IMR-90 (cell line): ENCODE measurements at regions not wholly inside any gene's neighbourhood (a gene's known extent, or its start where the extent isn't known, plus 50 kb on each side); places are given as distances from the start of the nearest gene placed in this dataset.

ENCODE experiments used
- ATAC-seq: fragments of 200-7000 bp; cut with Tn5 transposase; 2 replicates; pipeline ENCODE4 v1.9.1; 2020; ENCODE audit warnings: low read depth, mild to moderate bottlenecking, moderate library complexity
- BruUV-seq: library from RNA; stranded (reverse); fragments of 400-500 nt; replicated peaks from 2 replicates; lab custom pipeline; 2021; lab: Mats Ljungman, UMichigan
- CTCF ChIA-PET: fragments of 300-600 bp; formaldehyde crosslinking; extraction: SDS; loops from one replicate; lab custom pipeline; 2021; ENCODE audit warnings: antibody characterized with exemption; lab: Yijun Ruan, JAX
- POLR2A ChIA-PET: fragments of 300-600 bp; sonication (Branson Sonifier 250); formaldehyde crosslinking; loops from one replicate; lab custom pipeline; 2022; ENCODE audit warnings: antibody characterized with exemption; ENCODE audit not compliant: unreplicated experiment; lab: Charles Lee
- DNase-seq: peaks from one replicate; pipeline ENCODE4 v3.0.0; 2013
- H2AFZ ChIP-seq: replicated peaks from 2 replicates; pipeline ENCODE3; 2013; ENCODE audit warnings: low read length, mild to moderate bottlenecking; ENCODE audit not compliant: poor library complexity
- H2AK5ac ChIP-seq: 2 replicates; pipeline ENCODE4 v1.6.1; 2013; ENCODE audit warnings: low read depth, low read length, inconsistent platforms
- H2AK9ac ChIP-seq: replicated peaks from 2 replicates; pipeline ENCODE3; 2013; ENCODE audit warnings: mild to moderate bottlenecking, low read depth, low read length, moderate library complexity; ENCODE audit not compliant: poor library complexity
- H2BK120ac ChIP-seq: 2 replicates; pipeline ENCODE4 v1.6.1; 2013; ENCODE audit warnings: low read depth, low read length, inconsistent platforms
- H2BK15ac ChIP-seq: 3 replicates; pipeline ENCODE4 v1.6.1; 2013; ENCODE audit warnings: low read depth, low read length, inconsistent platforms
- H2BK20ac ChIP-seq: 2 replicates; pipeline ENCODE4 v1.6.1; 2013; ENCODE audit warnings: low read depth, mild to moderate bottlenecking, inconsistent platforms, low read length, moderate library complexity
- H2BK5ac ChIP-seq: 2 replicates; pipeline ENCODE4 v1.6.1; 2013; ENCODE audit warnings: mild to moderate bottlenecking, low read depth, low read length, inconsistent platforms; ENCODE audit not compliant: poor library complexity, severe bottlenecking
- H3K14ac ChIP-seq: replicated peaks from 2 replicates; pipeline ENCODE4 v1.6.1; 2013; ENCODE audit warnings: low read depth, low read length, inconsistent platforms
- H3K18ac ChIP-seq: 2 replicates; pipeline ENCODE4 v1.6.1; 2013; ENCODE audit warnings: low read depth, low read length, control low read depth
- H3K23ac ChIP-seq: 2 replicates; pipeline ENCODE4 v1.6.1; 2013; ENCODE audit warnings: low read depth, low read length, inconsistent platforms
- H3K27ac ChIP-seq: 2 replicates; pipeline ENCODE4 v1.5.1; 2013; ENCODE audit warnings: mild to moderate bottlenecking, control low read depth, low read length; ENCODE audit not compliant: insufficient read depth
- H3K27me3 ChIP-seq: 2 replicates; pipeline ENCODE4 v1.6.1; 2013; ENCODE audit warnings: low read length; ENCODE audit not compliant: control insufficient read depth, insufficient read depth
- H3K36me3 ChIP-seq: 2 replicates; pipeline ENCODE4 v1.6.1; 2013; ENCODE audit warnings: low read length, mixed read lengths; ENCODE audit not compliant: control insufficient read depth, insufficient read depth
- H3K4ac ChIP-seq: 2 replicates; pipeline ENCODE4 v1.6.1; 2013; ENCODE audit warnings: low read depth, low read length, inconsistent platforms
- H3K4me1 ChIP-seq: 2 replicates; pipeline ENCODE4 v1.6.1; 2013; ENCODE audit warnings: low read length, mixed read lengths; ENCODE audit not compliant: control insufficient read depth, insufficient read depth
- H3K4me2 ChIP-seq: 2 replicates; pipeline ENCODE4 v1.6.1; 2013; ENCODE audit warnings: low read depth, mild to moderate bottlenecking, control low read depth, low read length, moderate library complexity
- H3K4me3 ChIP-seq: 2 replicates; pipeline ENCODE4 v1.5.1; 2013; ENCODE audit warnings: low read depth, mild to moderate bottlenecking, control low read depth, low read length, moderate library complexity; ENCODE audit not compliant: insufficient read depth
- H3K56ac ChIP-seq: 2 replicates; pipeline ENCODE4 v1.6.1; 2013; ENCODE audit warnings: low read length, inconsistent platforms; ENCODE audit not compliant: insufficient read depth; ENCODE audit errors: extremely low read depth
- H3K79me1 ChIP-seq, 2 experiments: 2 replicates each; pipeline ENCODE4 v1.6.1; 2013; ENCODE audit warnings: low read length in 2 of 2, inconsistent platforms in 1 of 2, low read depth in 1 of 2
- H3K9ac ChIP-seq: 2 replicates; pipeline ENCODE4 v1.6.1; 2013; ENCODE audit warnings: low read depth, low read length, control low read depth
- H3K9me1 ChIP-seq: 2 replicates; pipeline ENCODE4 v1.6.1; 2013; ENCODE audit warnings: low read length, inconsistent platforms; ENCODE audit not compliant: insufficient read depth
- H3K9me3 ChIP-seq: 2 replicates; pipeline ENCODE4 v1.6.1; 2013; ENCODE audit warnings: low read length; ENCODE audit not compliant: control insufficient read depth, insufficient read depth
- H4K20me1 ChIP-seq: 2 replicates; pipeline ENCODE4 v1.6.1; 2013; ENCODE audit warnings: low read length, inconsistent platforms; ENCODE audit not compliant: insufficient read depth
- H4K5ac ChIP-seq: 2 replicates; pipeline ENCODE4 v1.6.1; 2013; ENCODE audit warnings: mild to moderate bottlenecking, low read depth, low read length, control low read depth
- H4K8ac ChIP-seq, 2 experiments: 2 replicates each; pipeline ENCODE4 v1.6.1; 2013; ENCODE audit warnings: low read depth in 2 of 2, low read length in 2 of 2, control low read depth in 1 of 2, inconsistent platforms in 1 of 2
- H4K91ac ChIP-seq: 2 replicates; pipeline ENCODE4 v1.6.1; 2013; ENCODE audit warnings: low read depth, low read length, inconsistent platforms; ENCODE audit not compliant: insufficient read depth
- CEBPB ChIP-seq: IDR thresholded peaks from 2 replicates; pipeline ENCODE4 v1.6.1; 2012; ENCODE audit warnings: low read depth, low read length, improper control_type of control experiment
- CHD1 ChIP-seq: IDR thresholded peaks from 2 replicates; pipeline ENCODE4 v1.6.1; 2012; ENCODE audit warnings: low read depth, low read length, improper control_type of control experiment
- CTCF ChIP-seq: conservative IDR thresholded peaks from 2 replicates; pipeline ENCODE4 v1.5.1; 2012; ENCODE audit warnings: mild to moderate bottlenecking, low read depth, low read length, improper control_type of control experiment
- ELK1 ChIP-seq: fragments of 150-350 bp; IDR thresholded peaks from 2 replicates; pipeline ENCODE4 v1.6.1; 2016; ENCODE audit warnings: low read depth, mild to moderate bottlenecking, low read length, moderate library complexity, borderline replicate concordance
- FOS ChIP-seq: fragments of 150-350 bp; IDR thresholded peaks from 2 replicates; pipeline ENCODE4 v1.6.1; 2016; ENCODE audit warnings: low read depth, low read length
- MAFK ChIP-seq: IDR thresholded peaks from 2 replicates; pipeline ENCODE4 v1.6.1; 2012; ENCODE audit warnings: low read depth, low read length, improper control_type of control experiment
- MXI1 ChIP-seq: IDR thresholded peaks from 2 replicates; pipeline ENCODE4 v1.6.1; 2012; ENCODE audit warnings: low read depth, mild to moderate bottlenecking, low read length, moderate library complexity, borderline replicate concordance
- NFE2L2 ChIP-seq: fragments of 150-350 bp; IDR thresholded peaks from 2 replicates; pipeline ENCODE4 v1.6.1; 2016; ENCODE audit warnings: low read depth, mild to moderate bottlenecking, low read length
- POLR2A ChIP-seq: IDR thresholded peaks from 2 replicates; pipeline ENCODE4 v1.6.1; 2012; ENCODE audit warnings: mild to moderate bottlenecking, low read depth, low read length
- RCOR1 ChIP-seq: IDR thresholded peaks from 2 replicates; pipeline ENCODE4 v1.6.1; 2012; ENCODE audit warnings: mild to moderate bottlenecking, low read length, improper control_type of control experiment; ENCODE audit not compliant: insufficient replicate concordance
- RFX5 ChIP-seq: IDR thresholded peaks from 2 replicates; pipeline ENCODE4 v1.8.0; 2012; ENCODE audit warnings: low read depth, mild to moderate bottlenecking, low read length, moderate library complexity
- SMC3 ChIP-seq: fragments of 150-350 bp; IDR thresholded peaks from 2 replicates; pipeline ENCODE4 v1.6.1; 2016; ENCODE audit warnings: low read depth, mild to moderate bottlenecking, antibody characterized with exemption, low read length, moderate library complexity
- USF2 ChIP-seq: fragments of 150-350 bp; IDR thresholded peaks from 2 replicates; pipeline ENCODE4 v1.6.1; 2017; ENCODE audit warnings: mild to moderate bottlenecking, antibody characterized with exemption, low read length, low read depth
- WGBS, 2 experiments: methylation state at CpG; one replicate each; pipeline versions ENCODE4 v1.1.5 to v1.1.7; 2013; ENCODE audit warnings: missing lambda C conversion rate in 2 of 2; ENCODE audit not compliant: insufficient read length in 1 of 2; ENCODE audit errors: extremely low coverage in 2 of 2; 5-methylcytosine and 5-hydroxymethylcytosine counted together
- dilution Hi-C: fragments of 300-500 bp; cut with HindIII; formaldehyde crosslinking; loops from one replicate; pipeline ENCODE4 v1.14.3; 2018; ENCODE audit warnings: low sequenced_read_pairs; ENCODE audit not compliant: unreplicated experiment
- in situ Hi-C: fragments of 300-500 bp; cut with MboI; formaldehyde crosslinking; loops from 3 replicates; pipeline ENCODE4 v1.14.3; 2019; ENCODE audit warnings: low sequenced_read_pairs, inconsistent platforms, mixed read lengths
- intact Hi-C: fragments of 100-400 bp; cut with micrococcal nuclease; formaldehyde crosslinking; loops from 2 replicates; pipeline ENCODE4 v1.10.0; 2022

GRCh38 chr14:101687756-101688546 is 73.6 kb upstream of the PPP2R5C start:
- Histone ChIP-seq H3K4ac (no peak overlapping the region), H3K18ac (no peak overlapping the region), H3K56ac (no peak overlapping the region), H3K4me3 (no peak overlapping the region), H2AFZ (no peak overlapping the region), H2AK9ac (no peak overlapping the region), H2BK120ac (no peak overlapping the region), H2BK20ac (no peak overlapping the region), H3K9me1 (no peaks in the 10 kb centered on the region; the same call in 1 of the 2 replicates), H3K14ac (no peak overlapping the region), H4K8ac (no peak overlapping the region), H3K23ac (no peak overlapping the region), H3K27ac (no peak overlapping the region), H3K9ac (no peak overlapping the region), H3K36me3 (no peaks in the 10 kb centered on the region), H4K20me1 (no peaks in the 10 kb centered on the region), H3K4me2 (no peak overlapping the region), H3K9me3 (no peaks in the 10 kb centered on the region), H2BK15ac (no peak overlapping the region), H2BK5ac (no peak overlapping the region), H4K91ac (no peak overlapping the region), H4K5ac (no peak overlapping the region), H3K4me1 (no peaks in the 10 kb centered on the region), H3K27me3 (peaks cover 15% of the 10 kb centered on the region), H2AK5ac (no peak overlapping the region), H3K79me1 (no peaks in the 10 kb centered on the region)
- DNase-seq (no peak), ATAC-seq (no peak)
- dilution Hi-C loops (no loop called here), intact Hi-C loops (no loop called here), in situ Hi-C loops (no loop called here)
- ChIA-PET CTCF (interaction anchor here (1.0 kb wide), 1 partner anchor 19 kb away, joined by 3 read pairs; no protein-coding TSS in a partner anchor), POLR2A (no interaction called here)
- no peak for TF ChIP-seq CEBPB
- no peak for TF ChIP-seq MXI1
- TF ChIP-seq RFX5 = no peak
- no peak for TF ChIP-seq CTCF
- no peak for TF ChIP-seq USF2
- no peak for TF ChIP-seq FOS
- no peak for TF ChIP-seq NFE2L2
- no peak for TF ChIP-seq CHD1
- TF ChIP-seq POLR2A = no peak
- TF ChIP-seq MAFK = no peak
- no peak for TF ChIP-seq ELK1
- no peak for TF ChIP-seq SMC3
- no peak for TF ChIP-seq RCOR1
- no CpG with 5 or more reads among the region's 6 CpGs for WGBS, 2 experiments
- BruUV-seq = no TSS peak
